ENCODE measurements at regions not wholly inside any gene's neighbourhood (a gene's known extent, or its start where the extent isn't known, plus 50 kb on each side); places are given as distances from the start of the nearest gene placed in this dataset.

- no peak for DNase-seq (ENCODE audit: low read depth)
- H3K4me3 ChIP-seq (ENCODE audit: low read length) = no peak overlapping the region
- no peak for TF ChIP-seq CTCF (conservative IDR thresholded peaks at IDR 0.05; ENCODE audit: low read length)
These were observed 51.5 kb upstream of the TMEM200A start for GRCh38 chr6:130314271-130314670.

- DNase-seq (ENCODE audit: low read depth) = no peak
- TF ChIP-seq CTCF (conservative IDR thresholded peaks at IDR 0.05; ENCODE audit: low read length) = peak; percentile 23
These were observed 52.6 kb upstream of the TMEM200A start for GRCh38 chr6:130313206-130313605.

GRCh38 chr6:130309028-130309427 lies 56.8 kb upstream of the TMEM200A start:
- no peak overlapping the region for H3K4me3 ChIP-seq (ENCODE audit: low read length)
- TF ChIP-seq CTCF (conservative IDR thresholded peaks at IDR 0.05; ENCODE audit: low read length) = no peak
- DNase-seq (ENCODE audit: low read depth) = no peak

More at GRCh38 chr6:130313206-130313605, 52.6 kb upstream of the TMEM200A start:
- H3K4me3 ChIP-seq (ENCODE audit: low read length) = no peak overlapping the region

- DNase-seq (ENCODE audit: low read depth) = peak; percentile 78
- H3K4me3 ChIP-seq (ENCODE audit: low read length) = no peak overlapping the region
- TF ChIP-seq CTCF (conservative IDR thresholded peaks at IDR 0.05; ENCODE audit: low read length) = no peak
These were observed 58.0 kb upstream of the TMEM200A start for GRCh38 chr6:130307752-130308361.

GRCh38 chr6:130306377-130306776 lies 59.4 kb upstream of the TMEM200A start:
- H3K4me3 ChIP-seq (ENCODE audit: low read length) = no peak overlapping the region
- no peak for TF ChIP-seq CTCF (conservative IDR thresholded peaks at IDR 0.05; ENCODE audit: low read length)
- DNase-seq (ENCODE audit: low read depth) = peak; percentile 29

GRCh38 chr6:130303431-130303830 lies 62.4 kb upstream of the TMEM200A start:
- DNase-seq (ENCODE audit: low read depth) = peak; percentile 82
- no peak for TF ChIP-seq CTCF (conservative IDR thresholded peaks at IDR 0.05; ENCODE audit: low read length)
- no peak overlapping the region for H3K4me3 ChIP-seq (ENCODE audit: low read length)

GRCh38 chr6:130298258-130298657 lies 67.6 kb upstream of the TMEM200A start:
- H3K4me3 ChIP-seq (ENCODE audit: low read length) = no peak overlapping the region
- DNase-seq (ENCODE audit: low read depth) = no peak
- TF ChIP-seq CTCF (conservative IDR thresholded peaks at IDR 0.05; ENCODE audit: low read length) = no peak
